ENCODE measurements at regions not wholly inside any gene's neighbourhood (a gene's known extent, or its start where the extent isn't known, plus 50 kb on each side); places are given as distances from the start of the nearest gene placed in this dataset.
"Not testable (repeated sequence)": the region's sequence is repeated elsewhere in the genome, so short reads cannot be mapped to it uniquely, and the experiment has no call there.

DNA sequence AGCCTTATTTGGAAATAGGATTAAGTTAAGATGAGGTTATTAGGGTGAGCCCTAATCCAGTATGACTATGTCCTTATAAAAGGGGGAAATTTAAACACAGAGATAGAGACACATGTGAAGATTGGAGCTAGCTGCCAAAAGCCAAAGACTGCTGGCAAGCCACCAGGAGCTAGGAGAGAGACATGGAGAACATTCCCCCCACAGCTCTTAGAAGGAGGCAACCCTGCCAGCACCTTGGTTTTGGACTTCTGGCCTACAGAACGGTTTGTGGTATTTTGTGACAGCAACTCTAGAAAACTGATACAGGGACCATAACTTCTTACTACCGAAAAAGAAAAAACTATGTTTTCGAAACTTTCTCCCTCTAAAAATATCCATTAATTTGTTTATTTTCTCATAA, 245.3 kb upstream of the RARB start:
- H3K4me3 ChIP-seq (ENCODE audit: low read depth, low read length) = no peak overlapping the region
- TF ChIP-seq, protein P1, sequence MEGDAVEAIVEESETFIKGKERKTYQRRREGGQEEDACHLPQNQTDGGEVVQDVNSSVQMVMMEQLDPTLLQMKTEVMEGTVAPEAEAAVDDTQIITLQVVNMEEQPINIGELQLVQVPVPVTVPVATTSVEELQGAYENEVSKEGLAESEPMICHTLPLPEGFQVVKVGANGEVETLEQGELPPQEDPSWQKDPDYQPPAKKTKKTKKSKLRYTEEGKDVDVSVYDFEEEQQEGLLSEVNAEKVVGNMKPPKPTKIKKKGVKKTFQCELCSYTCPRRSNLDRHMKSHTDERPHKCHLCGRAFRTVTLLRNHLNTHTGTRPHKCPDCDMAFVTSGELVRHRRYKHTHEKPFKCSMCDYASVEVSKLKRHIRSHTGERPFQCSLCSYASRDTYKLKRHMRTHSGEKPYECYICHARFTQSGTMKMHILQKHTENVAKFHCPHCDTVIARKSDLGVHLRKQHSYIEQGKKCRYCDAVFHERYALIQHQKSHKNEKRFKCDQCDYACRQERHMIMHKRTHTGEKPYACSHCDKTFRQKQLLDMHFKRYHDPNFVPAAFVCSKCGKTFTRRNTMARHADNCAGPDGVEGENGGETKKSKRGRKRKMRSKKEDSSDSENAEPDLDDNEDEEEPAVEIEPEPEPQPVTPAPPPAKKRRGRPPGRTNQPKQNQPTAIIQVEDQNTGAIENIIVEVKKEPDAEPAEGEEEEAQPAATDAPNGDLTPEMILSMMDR (IDR thresholded peaks at IDR 0.05; ENCODE audit: low read depth, low read length, missing control alignments) = no peak
- DNase-seq (ENCODE audit: low read depth) = no peak

DNA sequence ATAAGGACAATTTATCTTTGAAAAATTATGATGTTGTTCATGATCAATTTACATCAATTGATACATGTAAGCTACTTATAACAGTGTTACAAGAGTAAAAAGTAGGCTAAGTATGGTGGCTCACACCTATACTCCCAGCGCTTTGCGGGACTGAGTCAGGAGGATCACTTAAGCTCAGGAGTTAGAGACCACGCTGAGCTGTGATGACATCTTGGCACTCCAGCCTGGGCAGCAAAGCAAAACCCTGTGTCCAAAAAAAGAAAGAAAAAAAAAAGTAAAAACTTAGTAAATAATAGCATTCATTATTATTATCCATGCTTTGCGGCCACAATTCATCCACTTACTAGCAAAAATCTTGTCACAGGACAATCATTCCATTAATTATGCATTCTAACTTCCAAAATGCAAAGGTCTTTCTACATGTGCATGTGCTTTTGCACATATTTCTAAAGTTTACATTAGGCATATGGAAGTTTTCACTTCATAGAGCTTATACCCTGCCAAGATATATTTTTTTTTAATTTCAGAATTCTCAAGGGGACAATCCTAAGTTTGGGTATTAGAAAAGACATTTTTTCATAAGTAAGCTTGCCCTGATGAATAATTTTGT, 243.3 kb upstream of the RARB start:
- H3K4me3 ChIP-seq (ENCODE audit: low read depth, low read length) = no peak overlapping the region
- TF ChIP-seq, protein P1 (IDR thresholded peaks at IDR 0.05; ENCODE audit: low read depth, low read length, missing control alignments) = no peak
- no peak for DNase-seq (ENCODE audit: low read depth)

DNA sequence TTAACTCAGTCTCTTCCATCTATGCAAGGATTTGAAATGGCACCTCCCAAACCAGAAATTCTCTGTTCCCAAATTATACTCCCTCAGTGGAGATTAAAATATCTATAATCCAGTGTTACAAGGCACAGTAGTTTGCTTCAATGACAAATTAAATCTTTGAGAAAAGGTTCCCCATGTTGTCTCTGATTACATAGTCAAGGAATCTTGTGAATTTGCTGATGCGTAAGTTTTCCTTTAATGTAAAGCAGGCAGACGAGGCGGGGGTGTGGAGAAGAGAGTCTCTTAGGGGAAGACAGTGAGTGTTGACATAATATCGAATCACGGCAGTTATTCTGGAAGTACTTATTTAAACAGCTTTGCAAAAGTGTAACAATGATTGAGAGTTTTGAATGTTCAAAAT, 236.4 kb upstream of the RARB start:
- no peak overlapping the region for H3K4me3 ChIP-seq (ENCODE audit: low read depth, low read length)
- TF ChIP-seq, protein P1 (IDR thresholded peaks at IDR 0.05; ENCODE audit: low read depth, low read length, missing control alignments) = no peak
- no peak for DNase-seq (ENCODE audit: low read depth)

DNA sequence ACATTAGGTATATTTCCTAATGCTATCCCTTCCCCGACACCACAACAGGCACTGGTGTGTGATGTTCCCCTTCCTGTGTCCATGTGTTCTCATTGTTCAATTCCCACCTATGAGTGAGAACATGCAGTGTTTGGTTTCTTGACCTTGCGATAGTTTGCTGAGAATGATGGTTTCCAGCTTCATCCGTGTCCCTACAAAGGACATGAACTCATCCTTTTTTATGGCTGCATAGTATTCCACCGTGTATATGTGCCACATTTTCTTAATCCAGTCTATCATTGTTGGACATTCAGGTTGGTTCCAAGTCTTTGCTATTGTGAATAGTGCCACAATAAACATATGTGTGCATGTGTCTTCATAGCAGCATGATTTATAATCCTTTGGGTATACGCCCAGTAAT, 228.5 kb upstream of the RARB start:
- DNase-seq (ENCODE audit: low read depth); H3K4me3 ChIP-seq (ENCODE audit: low read depth, low read length): not testable (repeated sequence)

DNA sequence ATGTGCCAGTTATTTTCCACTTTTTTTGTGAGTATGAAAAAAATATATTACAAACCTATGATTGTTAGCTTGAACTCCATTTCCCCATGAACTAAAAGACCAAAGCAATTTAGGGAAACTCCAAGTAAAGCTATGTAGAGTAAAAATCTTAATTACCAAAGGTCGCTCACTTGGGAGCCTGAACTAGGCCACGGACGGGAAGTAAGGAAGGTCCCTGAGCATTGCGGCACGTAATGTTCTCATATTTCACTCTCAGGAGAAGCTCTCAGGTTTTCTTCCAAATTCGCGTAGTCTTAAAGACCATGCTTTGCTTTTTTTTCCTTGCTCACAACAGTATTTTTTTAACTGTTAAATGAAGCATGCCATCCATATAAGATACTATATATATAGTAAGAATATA, 215.3 kb upstream of the RARB start:
- H3K4me3 ChIP-seq (ENCODE audit: low read depth, low read length) = no peak overlapping the region
- DNase-seq (ENCODE audit: low read depth) = no peak
- TF ChIP-seq, protein P1 (IDR thresholded peaks at IDR 0.05; ENCODE audit: low read depth, low read length, missing control alignments) = no peak

DNA sequence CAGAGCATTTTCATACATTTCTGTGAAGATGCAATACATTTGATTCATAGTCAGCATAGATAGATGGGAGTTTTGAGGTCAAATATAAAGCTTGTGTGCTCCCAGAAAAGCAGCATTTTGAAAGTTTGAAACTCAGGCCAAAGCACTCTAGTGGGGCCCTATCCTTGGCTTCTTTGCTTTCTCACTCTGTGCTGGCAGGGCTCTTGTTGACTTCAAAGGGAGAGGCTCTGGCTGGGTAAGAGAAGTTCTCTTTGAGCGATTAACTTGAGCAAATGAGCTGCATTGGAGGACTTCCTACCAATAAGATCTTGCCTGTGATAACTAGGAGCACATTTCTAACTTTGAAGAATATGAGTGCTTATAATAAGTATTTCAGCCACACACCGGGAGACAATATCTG, 214.0 kb upstream of the RARB start:
- TF ChIP-seq, protein P1 (IDR thresholded peaks at IDR 0.05; ENCODE audit: low read depth, low read length, missing control alignments) = no peak

DNA sequence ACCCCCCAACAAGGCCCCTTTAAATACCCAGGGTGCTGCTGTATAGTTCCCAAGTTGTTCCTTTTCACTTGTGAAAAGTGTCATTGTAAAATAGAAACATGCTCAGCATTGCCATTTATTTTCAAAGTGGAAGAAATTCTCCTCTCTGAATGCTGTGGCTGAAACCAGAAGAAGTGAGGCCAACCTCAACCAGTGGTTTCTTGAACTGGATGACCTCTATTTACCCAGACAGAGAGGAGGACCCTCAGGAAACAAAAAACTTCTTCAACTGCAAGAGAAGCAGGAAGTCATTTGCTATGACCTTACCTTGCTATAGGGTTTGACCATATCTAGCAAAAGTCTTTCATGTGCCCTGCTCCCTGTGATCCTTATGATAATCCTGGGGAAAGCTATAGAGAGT, 209.7 kb upstream of the RARB start:
- no peak for DNase-seq (ENCODE audit: low read depth)
- no peak overlapping the region for H3K4me3 ChIP-seq (ENCODE audit: low read depth, low read length)
- TF ChIP-seq, protein P1 (IDR thresholded peaks at IDR 0.05; ENCODE audit: low read depth, low read length, missing control alignments) = no peak

More for the DNA sequence above, 214.0 kb upstream of the RARB start:
- no peak for DNase-seq (ENCODE audit: low read depth)
- no peak overlapping the region for H3K4me3 ChIP-seq (ENCODE audit: low read depth, low read length)

Data from GM12864 (cell line).